ENCODE measurements at regions not wholly inside any gene's neighbourhood (a gene's known extent, or its start where the extent isn't known, plus 50 kb on each side); places are given as distances from the start of the nearest gene placed in this dataset.

DNA sequence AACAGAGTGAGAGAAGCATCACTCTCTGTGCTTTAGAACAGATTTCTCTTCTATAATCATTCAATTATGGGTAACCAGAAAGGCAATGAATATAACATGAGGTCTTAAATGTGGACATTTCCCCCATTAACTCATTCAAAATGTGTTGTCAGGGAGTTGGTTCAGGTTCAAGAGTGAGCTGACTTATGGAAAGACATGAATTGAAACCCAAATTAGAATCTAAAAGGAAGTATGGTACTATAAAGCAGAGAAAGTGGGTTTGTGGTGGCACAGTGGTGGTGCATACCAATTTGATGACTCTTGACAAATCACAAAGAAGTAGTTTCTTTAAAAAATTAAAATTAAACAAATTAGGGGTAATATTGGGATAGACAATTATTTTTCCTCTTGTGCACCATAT lies 114.6 kb upstream of the MEOX2 start:
- Histone ChIP-seq H3K27ac (ENCODE audit: low read depth, low read length) (no peak overlapping the region), H3K27me3 (ENCODE audit: control insufficient read depth, insufficient read depth, low read length) (no peaks in the 10 kb centered on the region), H3K4me3 (ENCODE audit: low read depth, low read length) (no peak overlapping the region), H3K9me3 (ENCODE audit: control insufficient read depth, insufficient read depth, low read length) (no peaks in the 10 kb centered on the region)
- TF ChIP-seq, protein P1, sequence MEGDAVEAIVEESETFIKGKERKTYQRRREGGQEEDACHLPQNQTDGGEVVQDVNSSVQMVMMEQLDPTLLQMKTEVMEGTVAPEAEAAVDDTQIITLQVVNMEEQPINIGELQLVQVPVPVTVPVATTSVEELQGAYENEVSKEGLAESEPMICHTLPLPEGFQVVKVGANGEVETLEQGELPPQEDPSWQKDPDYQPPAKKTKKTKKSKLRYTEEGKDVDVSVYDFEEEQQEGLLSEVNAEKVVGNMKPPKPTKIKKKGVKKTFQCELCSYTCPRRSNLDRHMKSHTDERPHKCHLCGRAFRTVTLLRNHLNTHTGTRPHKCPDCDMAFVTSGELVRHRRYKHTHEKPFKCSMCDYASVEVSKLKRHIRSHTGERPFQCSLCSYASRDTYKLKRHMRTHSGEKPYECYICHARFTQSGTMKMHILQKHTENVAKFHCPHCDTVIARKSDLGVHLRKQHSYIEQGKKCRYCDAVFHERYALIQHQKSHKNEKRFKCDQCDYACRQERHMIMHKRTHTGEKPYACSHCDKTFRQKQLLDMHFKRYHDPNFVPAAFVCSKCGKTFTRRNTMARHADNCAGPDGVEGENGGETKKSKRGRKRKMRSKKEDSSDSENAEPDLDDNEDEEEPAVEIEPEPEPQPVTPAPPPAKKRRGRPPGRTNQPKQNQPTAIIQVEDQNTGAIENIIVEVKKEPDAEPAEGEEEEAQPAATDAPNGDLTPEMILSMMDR (IDR thresholded peaks at IDR 0.05; ENCODE audit: low read depth, low read length), result no peak
- no peak for DNase-seq (ENCODE audit: low read depth, low spot score)
- ChIA-PET POLR2A (no interaction called here), CTCF (no interaction called here)

GRCh38 chr7:15798081-15798480 lies 111.6 kb upstream of the MEOX2 start:
- TF ChIP-seq, protein P1 (IDR thresholded peaks at IDR 0.05; ENCODE audit: low read depth, low read length), result no peak
- H3K4me3 ChIP-seq (ENCODE audit: low read depth, low read length), result no peak overlapping the region
- ChIA-PET POLR2A (no interaction called here), CTCF (no interaction called here)
- no peak overlapping the region for H3K27ac ChIP-seq (ENCODE audit: low read depth, low read length)
- no peaks in the 10 kb centered on the region for H3K27me3 ChIP-seq (ENCODE audit: control insufficient read depth, insufficient read depth, low read length)
- H3K9me3 ChIP-seq (ENCODE audit: control insufficient read depth, insufficient read depth, low read length), result no peaks in the 10 kb centered on the region
- DNase-seq (ENCODE audit: low read depth, low spot score), result no peak

GRCh38 chr7:15795393-15795792 lies 108.9 kb upstream of the MEOX2 start:
- DNase-seq (ENCODE audit: low read depth, low spot score), result no peak
- TF ChIP-seq, protein P1 (IDR thresholded peaks at IDR 0.05; ENCODE audit: low read depth, low read length), result no peak
- POLR2A ChIA-PET, result no interaction called here

DNA sequence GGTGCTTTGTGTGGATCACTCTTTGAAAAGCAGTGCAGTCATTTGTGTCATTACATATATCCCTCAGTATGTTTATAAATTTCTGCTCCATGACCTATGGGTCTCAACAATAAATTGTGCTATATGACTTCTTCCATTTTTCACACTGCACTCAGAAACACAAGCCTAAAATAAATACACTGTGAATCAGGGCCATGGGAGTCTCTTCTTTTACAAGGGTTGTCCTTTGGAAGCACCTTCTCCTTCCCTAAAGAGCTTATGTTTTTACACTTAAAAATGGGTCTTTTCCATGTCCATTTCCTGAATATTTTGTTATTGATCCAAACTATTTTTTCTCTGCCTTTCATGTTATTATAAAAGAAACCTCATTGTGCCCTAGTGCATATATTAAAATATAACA lies 108.3 kb upstream of the MEOX2 start:
- no peak for DNase-seq (ENCODE audit: low read depth, low spot score)
- Histone ChIP-seq H3K9me3 (ENCODE audit: control insufficient read depth, insufficient read depth, low read length) (no peaks in the 10 kb centered on the region; the same call in 1 of the 2 replicates), H3K27ac (ENCODE audit: low read depth, low read length) (no peak overlapping the region), H3K4me3 (ENCODE audit: low read depth, low read length) (no peak overlapping the region), H3K27me3 (ENCODE audit: control insufficient read depth, insufficient read depth, low read length) (no peaks in the 10 kb centered on the region)
- POLR2A ChIA-PET, result no interaction called here
- TF ChIP-seq, protein P1 (IDR thresholded peaks at IDR 0.05; ENCODE audit: low read depth, low read length), result no peak
- CTCF ChIA-PET, result no interaction called here

More at GRCh38 chr7:15795393-15795792, 108.9 kb upstream of the MEOX2 start:
- Histone ChIP-seq H3K27me3 (ENCODE audit: control insufficient read depth, insufficient read depth, low read length) (no peaks in the 10 kb centered on the region), H3K4me3 (ENCODE audit: low read depth, low read length) (no peak overlapping the region), H3K9me3 (ENCODE audit: control insufficient read depth, insufficient read depth, low read length) (no peaks in the 10 kb centered on the region; the same call in 1 of the 2 replicates), H3K27ac (ENCODE audit: low read depth, low read length) (no peak overlapping the region)
- CTCF ChIA-PET, result no interaction called here

DNA sequence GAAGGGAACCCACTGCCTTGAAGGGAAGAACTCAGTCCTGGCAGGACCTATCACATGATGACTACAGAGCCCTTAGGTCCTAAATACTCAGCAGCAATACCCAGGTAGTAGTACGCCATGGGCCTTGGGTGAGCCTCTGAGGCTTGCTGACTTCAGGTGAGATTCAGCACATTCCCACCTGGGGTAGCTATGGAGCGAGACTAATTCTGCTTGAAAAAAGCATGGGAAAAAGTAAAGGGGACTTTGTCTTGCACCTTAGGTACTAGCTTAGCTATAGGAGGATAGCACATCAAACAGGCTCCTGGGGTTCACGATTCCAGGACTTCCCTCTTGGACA lies 98.2 kb upstream of the MEOX2 start:
- ChIA-PET CTCF (no interaction called here), POLR2A (interaction anchor here (0.6 kb wide), 1 partner anchor 82 kb away, joined by 3 read pairs; no protein-coding TSS in a partner anchor)
- no peak overlapping the region for H3K4me3 ChIP-seq (ENCODE audit: low read depth, low read length)
- no peaks in the 10 kb centered on the region for H3K27me3 ChIP-seq (ENCODE audit: control insufficient read depth, insufficient read depth, low read length)
- no peaks in the 10 kb centered on the region for H3K9me3 ChIP-seq (ENCODE audit: control insufficient read depth, insufficient read depth, low read length)
- H3K27ac ChIP-seq (ENCODE audit: low read depth, low read length), result no peak overlapping the region
- DNase-seq (ENCODE audit: low read depth, low spot score), result no peak
- TF ChIP-seq, protein P1 (IDR thresholded peaks at IDR 0.05; ENCODE audit: low read depth, low read length), result no peak

Measured in AG04450 (cell line).